Hepatocyte (in vitro differentiated cells): ENCODE measurements at regions not wholly inside any gene's neighbourhood (a gene's known extent, or its start where the extent isn't known, plus 50 kb on each side); places are given as distances from the start of the nearest gene placed in this dataset.

ENCODE experiments used
- DNase-seq: peaks from one replicate; pipeline ENCODE4 v3.0.0-alpha.2; 2016; ENCODE audit warnings: low spot score
- H2AFZ ChIP-seq: fragments of 200-600 bp; sonication (generic); 2 replicates; pipeline ENCODE4 v1.6.0; 2016; ENCODE audit warnings: antibody characterized with exemption, mild to moderate bottlenecking
- H3K27ac ChIP-seq: fragments of 200-600 bp; sonication (generic); 2 replicates; pipeline ENCODE4 v1.5.1; 2016; ENCODE audit warnings: mild to moderate bottlenecking
- H3K27me3 ChIP-seq: fragments of 200-600 bp; sonication (generic); 2 replicates; pipeline ENCODE4 v1.6.1; 2016
- H3K36me3 ChIP-seq: fragments of 200-600 bp; sonication (generic); replicated peaks from 2 replicates; pipeline ENCODE4 v1.5.1; 2016; ENCODE audit warnings: low read depth; ENCODE audit not compliant: insufficient read depth
- H3K4me1 ChIP-seq: fragments of 200-600 bp; sonication (generic); 2 replicates; pipeline ENCODE4 v1.5.1; 2016; ENCODE audit warnings: mild to moderate bottlenecking, moderate library complexity; ENCODE audit not compliant: insufficient read depth
- H3K4me2 ChIP-seq: fragments of 200-600 bp; sonication (generic); 2 replicates; pipeline ENCODE4 v1.6.0; 2016
- H3K4me3 ChIP-seq: fragments of 200-600 bp; sonication (generic); 2 replicates; pipeline ENCODE4 v1.5.1; 2016; ENCODE audit warnings: mild to moderate bottlenecking
- H3K79me2 ChIP-seq: fragments of 200-600 bp; sonication (generic); 2 replicates; pipeline ENCODE4 v1.6.0; 2017; ENCODE audit warnings: mild to moderate bottlenecking
- H3K9me2 ChIP-seq: fragments of 200-600 bp; sonication (generic); replicated peaks from 2 replicates; pipeline ENCODE4 v1.6.0; 2017; ENCODE audit warnings: mild to moderate bottlenecking; ENCODE audit not compliant: insufficient read depth
- H3K9me3 ChIP-seq: fragments of 200-600 bp; sonication (generic); 2 replicates; pipeline ENCODE4 v1.5.1; 2016; ENCODE audit warnings: low read depth, mild to moderate bottlenecking
- H4K20me1 ChIP-seq: fragments of 200-600 bp; sonication (generic); 2 replicates; pipeline ENCODE4 v1.6.0; 2016; ENCODE audit warnings: mild to moderate bottlenecking; ENCODE audit not compliant: insufficient read depth, poor library complexity, severe bottlenecking
- CTCF ChIP-seq: fragments of 200-600 bp; sonication (generic); IDR thresholded peaks from 2 replicates; pipeline ENCODE4 v1.5.1; 2016; ENCODE audit warnings: antibody characterized with exemption, mild to moderate bottlenecking; ENCODE audit not compliant: poor library complexity
- EZH2 ChIP-seq: fragments of 200-600 bp; sonication (generic); IDR thresholded peaks from 2 replicates; pipeline ENCODE4 v1.6.1; 2016; ENCODE audit warnings: antibody characterized with exemption, mild to moderate bottlenecking, borderline replicate concordance
- EZH2phosphoT487 ChIP-seq: fragments of 200-600 bp; sonication (generic); IDR thresholded peaks from one replicate; pipeline ENCODE4 v1.6.1; 2018; ENCODE audit warnings: antibody characterized with exemption, mild to moderate bottlenecking, low read depth, moderate library complexity; ENCODE audit not compliant: unreplicated experiment, severe bottlenecking
- WGBS: methylation state at CpG from one replicate; pipeline ENCODE4 v1.1.6; 2016; ENCODE audit warnings: low lambda C conversion rate; ENCODE audit errors: missing lambda C conversion rate; 5-methylcytosine and 5-hydroxymethylcytosine counted together

DNA sequence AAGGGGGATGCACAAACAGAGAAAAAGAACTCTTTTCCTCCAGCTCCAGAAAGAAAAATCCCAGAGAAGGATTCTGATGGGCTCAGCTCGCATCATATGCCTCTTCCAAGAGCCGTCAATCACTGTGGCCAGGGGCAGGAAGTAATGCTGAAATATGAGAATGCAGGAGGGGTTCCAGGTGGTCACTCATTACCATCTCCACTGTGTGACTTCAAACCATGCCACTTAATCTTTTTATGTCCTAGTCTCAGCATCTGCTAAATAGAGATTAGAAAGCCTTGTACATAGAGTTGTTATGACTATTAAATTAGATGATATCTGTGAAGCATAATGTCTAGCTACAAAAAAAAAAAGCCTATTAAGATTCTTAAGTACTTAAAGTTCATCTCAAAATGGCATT lies 65.6 kb upstream of the FICD start:
- no peaks in the 10 kb centered on the region for H3K27me3 ChIP-seq
- no peaks in the 10 kb centered on the region for H3K36me3 ChIP-seq
- no peak overlapping the region for H3K27ac ChIP-seq
- H3K4me2 ChIP-seq = no peak overlapping the region
- no peak for DNase-seq
- H3K9me2 ChIP-seq = no peaks in the 10 kb centered on the region
- no peak overlapping the region for H3K4me3 ChIP-seq
- H3K9me3 ChIP-seq = no peaks in the 10 kb centered on the region
- no peak overlapping the region for H2AFZ ChIP-seq
- 71% methylated on average over 2 of the region's 2 CpGs for WGBS
- H3K79me2 ChIP-seq = no peaks in the 10 kb centered on the region
- TF ChIP-seq CTCF = no peak
- no peak for TF ChIP-seq EZH2phosphoT487
- H4K20me1 ChIP-seq = no peaks in the 10 kb centered on the region
- peaks cover 4% of the 10 kb centered on the region for H3K4me1 ChIP-seq

DNA sequence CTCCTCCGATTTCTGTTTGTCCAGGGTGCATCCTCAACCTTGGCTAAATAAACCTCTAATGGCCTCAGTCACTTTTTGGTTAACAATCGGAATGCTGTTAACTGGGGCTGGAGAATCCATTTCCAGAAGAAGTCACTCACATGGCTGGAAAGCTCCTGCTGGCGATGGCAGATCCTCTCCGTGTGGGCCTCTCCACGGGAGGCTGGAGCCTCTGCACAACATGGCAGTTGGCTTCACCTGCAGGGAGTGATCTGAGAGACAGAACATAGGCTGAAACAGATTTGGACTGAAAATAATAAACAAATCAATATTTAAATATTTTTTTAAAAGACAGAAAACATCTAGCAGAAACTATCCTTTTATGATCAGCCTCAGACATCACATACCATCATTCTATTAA lies 66.8 kb upstream of the FICD start:
- no peaks in the 10 kb centered on the region for H3K36me3 ChIP-seq
- TF ChIP-seq CTCF (no peak), EZH2phosphoT487 (no peak), EZH2 (no peak)
- no peaks in the 10 kb centered on the region for H3K9me3 ChIP-seq
- H3K4me2 ChIP-seq = no peak overlapping the region
- no peak overlapping the region for H3K27ac ChIP-seq
- H2AFZ ChIP-seq = no peak overlapping the region
- DNase-seq = no peak
- no peaks in the 10 kb centered on the region for H4K20me1 ChIP-seq
- H3K4me1 ChIP-seq = peaks cover 4% of the 10 kb centered on the region
- H3K79me2 ChIP-seq = no peaks in the 10 kb centered on the region
- WGBS = 71% methylated on average over 5 of the region's 5 CpGs
- H3K27me3 ChIP-seq = no peaks in the 10 kb centered on the region
- no peaks in the 10 kb centered on the region for H3K9me2 ChIP-seq
- no peak overlapping the region for H3K4me3 ChIP-seq

- Histone ChIP-seq H3K27ac (peak overlapping the region; percentile 25), H3K79me2 (no peaks in the 10 kb centered on the region), H3K36me3 (no peaks in the 10 kb centered on the region), H3K27me3 (no peaks in the 10 kb centered on the region), H3K9me3 (no peaks in the 10 kb centered on the region), H3K4me2 (peak overlapping the region; percentile 36), H3K4me3 (no peak overlapping the region), H3K9me2 (no peaks in the 10 kb centered on the region), H3K4me1 (peaks cover 4% of the 10 kb centered on the region), H2AFZ (no peak overlapping the region), H4K20me1 (no peaks in the 10 kb centered on the region)
- no peak for TF ChIP-seq EZH2phosphoT487
- TF ChIP-seq EZH2 = no peak
- TF ChIP-seq CTCF = no peak
- DNase-seq = no peak
- WGBS = 82% methylated on average over 1 of the region's 1 CpG
Observed at GRCh38 chr12:108447168-108447832, 67.8 kb upstream of the FICD start.

GRCh38 chr12:108446766-108447165 lies 68.3 kb upstream of the FICD start:
- Histone ChIP-seq H3K9me2 (no peaks in the 10 kb centered on the region), H3K4me3 (no peak overlapping the region), H3K27me3 (peaks cover 3% of the 10 kb centered on the region), H3K27ac (peak overlapping the region; percentile 25), H3K36me3 (no peaks in the 10 kb centered on the region), H2AFZ (no peak overlapping the region), H3K4me1 (peaks cover 4% of the 10 kb centered on the region), H3K9me3 (no peaks in the 10 kb centered on the region), H3K4me2 (peak overlapping the region; percentile 36), H4K20me1 (no peaks in the 10 kb centered on the region), H3K79me2 (no peaks in the 10 kb centered on the region)
- no peak for DNase-seq
- TF ChIP-seq EZH2phosphoT487 (no peak), EZH2 (no peak), CTCF (no peak)
- WGBS = 61% methylated on average over 5 of the region's 5 CpGs
